Fibroblast of lung (primary cell): ENCODE measurements at regions not wholly inside any gene's neighbourhood (a gene's known extent, or its start where the extent isn't known, plus 50 kb on each side); places are given as distances from the start of the nearest gene placed in this dataset.
A peak's percentile ranks its signal among the peaks of the same experiment; 100 is the strongest.

ENCODE experiments used
- DNase-seq, 2 donors: peaks; one replicate each; pipeline versions ENCODE4 v3.0.0 to v3.0.0-alpha.2; 2010; ENCODE audit warnings: low read depth in 2 of 2
- H2AFZ ChIP-seq: 2 replicates; pipeline ENCODE4 v1.5.1; 2012; ENCODE audit warnings: low read length, control low read depth, inconsistent platforms
- H3K27ac ChIP-seq: 2 replicates; pipeline ENCODE4 v1.5.1; 2011; ENCODE audit warnings: low read length, control low read depth; ENCODE audit not compliant: insufficient read depth
- H3K27me3 ChIP-seq: 2 replicates; pipeline ENCODE4 v1.5.1; 2011; ENCODE audit warnings: mild to moderate bottlenecking, low read length; ENCODE audit not compliant: control insufficient read depth, insufficient read depth
- H3K36me3 ChIP-seq: 2 replicates; pipeline ENCODE4 v1.5.1; 2011; ENCODE audit warnings: low read length; ENCODE audit not compliant: control insufficient read depth, insufficient read depth
- H3K4me1 ChIP-seq: 2 replicates; pipeline ENCODE4 v1.5.1; 2011; ENCODE audit warnings: low read length; ENCODE audit not compliant: control insufficient read depth, insufficient read depth; ENCODE audit errors: extremely low read depth
- H3K4me2 ChIP-seq: 2 replicates; pipeline ENCODE4 v1.5.1; 2011; ENCODE audit warnings: low read length, control low read depth; ENCODE audit not compliant: insufficient read depth; ENCODE audit errors: extremely low read depth
- H3K4me3 ChIP-seq, 4 experiments: fragments of 200-600 bp in 1 of 4; sonication (generic) in 1 of 4; replicated peaks in 1 of 4; 2 replicates each; pipeline ENCODE4 v1.5.1; 2011 to 2016; ENCODE audit warnings: low read length in 4 of 4, low read depth in 3 of 4, mild to moderate bottlenecking in 3 of 4, control low read depth in 2 of 4, inconsistent platforms in 1 of 4, mixed read lengths in 1 of 4; ENCODE audit not compliant: insufficient read depth in 1 of 4; ENCODE audit errors: control extremely low read depth in 1 of 4
- H3K79me2 ChIP-seq: 2 replicates; pipeline ENCODE4 v1.5.1; 2012; ENCODE audit warnings: mild to moderate bottlenecking, low read length, inconsistent platforms; ENCODE audit not compliant: control insufficient read depth, insufficient read depth
- H3K9ac ChIP-seq: 2 replicates; pipeline ENCODE4 v1.5.1; 2011; ENCODE audit warnings: mild to moderate bottlenecking, low read length, control low read depth; ENCODE audit not compliant: insufficient read depth
- H3K9me3 ChIP-seq: 2 replicates; pipeline ENCODE4 v1.5.1; 2012; ENCODE audit warnings: low read depth, low read length; ENCODE audit not compliant: control insufficient read depth, insufficient read depth
- H4K20me1 ChIP-seq: 2 replicates; pipeline ENCODE4 v1.5.1; 2011; ENCODE audit warnings: low read length; ENCODE audit not compliant: control insufficient read depth, insufficient read depth; ENCODE audit errors: extremely low read depth
- CTCF ChIP-seq, 2 donors: IDR thresholded peaks in 1 of 2; conservative IDR thresholded peaks in 1 of 2; 1 replicate in 1 of 2; 2 replicates in 1 of 2; pipeline ENCODE4 v1.5.1; 2011 to 2012; ENCODE audit warnings: low read length in 2 of 2, control low read depth in 1 of 2, inconsistent platforms in 1 of 2, low read depth in 1 of 2, mild to moderate bottlenecking in 1 of 2
- EZH2 ChIP-seq: IDR thresholded peaks from 2 replicates; pipeline ENCODE4 v1.5.1; 2012; ENCODE audit warnings: low read length, control low read depth, mild to moderate bottlenecking; ENCODE audit errors: missing control alignments

GRCh38 chr7:33661430-33662160, 243.7 kb upstream of the BMPER start:
- Histone ChIP-seq H3K4me2 (no peak overlapping the region), H3K79me2 (no peaks in the 10 kb centered on the region), H3K27me3 (no peaks in the 10 kb centered on the region), H3K9me3 (no peaks in the 10 kb centered on the region), H3K4me3 (no peak overlapping the region), H3K9ac (no peak overlapping the region), H2AFZ (no peak overlapping the region), H3K4me1 (no peaks in the 10 kb centered on the region), H3K27ac (no peak overlapping the region), H3K36me3 (no peaks in the 10 kb centered on the region), H4K20me1 (no peaks in the 10 kb centered on the region)
- TF ChIP-seq EZH2 (no peak), CTCF (conservative IDR thresholded peaks at IDR 0.05 in 1 of 2, IDR thresholded peaks at IDR 0.05 in 1 of 2; ENCODE audit: low read depth in 1 of 2, low read length in 2 of 2) (no peak)
- no peak for DNase-seq

GRCh38 chr7:33666531-33666930, 238.8 kb upstream of the BMPER start:
- no peak overlapping the region for H3K27ac ChIP-seq
- peak in 1 of 2 donors; percentile 50 for DNase-seq
- no peak overlapping the region for H3K4me3 ChIP-seq
- no peaks in the 10 kb centered on the region for H3K4me1 ChIP-seq
- no peak overlapping the region for H3K9ac ChIP-seq
- H3K9me3 ChIP-seq: no peaks in the 10 kb centered on the region
- no peaks in the 10 kb centered on the region for H3K36me3 ChIP-seq
- H3K79me2 ChIP-seq: no peaks in the 10 kb centered on the region
- no peaks in the 10 kb centered on the region for H3K27me3 ChIP-seq
- H3K4me2 ChIP-seq: no peak overlapping the region
- H4K20me1 ChIP-seq: no peaks in the 10 kb centered on the region
- no peak for TF ChIP-seq EZH2
- TF ChIP-seq CTCF (conservative IDR thresholded peaks at IDR 0.05 in 1 of 2, IDR thresholded peaks at IDR 0.05 in 1 of 2; ENCODE audit: low read depth in 1 of 2, low read length in 2 of 2): no peak
- H2AFZ ChIP-seq: no peak overlapping the region

- Histone ChIP-seq H4K20me1 (no peaks in the 10 kb centered on the region), H3K79me2 (no peaks in the 10 kb centered on the region), H2AFZ (no peak overlapping the region), H3K4me1 (no peaks in the 10 kb centered on the region), H3K36me3 (no peaks in the 10 kb centered on the region), H3K9ac (no peak overlapping the region), H3K4me3 (no peak overlapping the region), H3K4me2 (no peak overlapping the region), H3K27ac (no peak overlapping the region), H3K27me3 (no peaks in the 10 kb centered on the region), H3K9me3 (no peaks in the 10 kb centered on the region)
- TF ChIP-seq CTCF (conservative IDR thresholded peaks at IDR 0.05 in 1 of 2, IDR thresholded peaks at IDR 0.05 in 1 of 2; ENCODE audit: low read depth in 1 of 2, low read length in 2 of 2): no peak
- no peak for TF ChIP-seq EZH2
- DNase-seq: peak in 1 of 2 donors; percentile 21
Measured at GRCh38 chr7:33667196-33667595, 238.1 kb upstream of the BMPER start.
